ENCODE measurements at regions not wholly inside any gene's neighbourhood (a gene's known extent, or its start where the extent isn't known, plus 50 kb on each side); places are given as distances from the start of the nearest gene placed in this dataset.

DNA sequence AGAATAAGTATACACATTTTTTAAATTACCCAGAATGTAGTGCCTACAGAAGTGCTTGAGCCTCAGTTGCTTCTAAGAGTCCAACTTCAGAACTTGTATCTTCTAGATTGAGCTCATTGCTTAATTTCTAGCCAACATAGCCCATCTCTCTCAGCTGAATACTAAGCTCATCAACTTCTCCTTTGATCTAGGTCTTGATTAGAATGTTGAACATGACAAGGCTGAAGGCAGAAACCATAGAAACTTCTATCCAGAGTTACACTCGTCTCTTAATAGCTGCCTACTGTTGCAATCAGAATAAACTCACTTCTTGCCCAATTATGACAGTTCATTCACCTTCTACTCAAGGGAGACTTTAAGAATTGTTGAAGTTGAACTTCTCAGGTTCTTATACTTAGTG lies 327.3 kb upstream of the THBS1 start:
- H3K9ac ChIP-seq: no peak overlapping the region
- 75% methylated on average over 1 of the region's 1 CpG for WGBS (ENCODE audit: low lambda C conversion rate)
- no peaks in the 10 kb centered on the region; the same call in 1 of the 2 replicates for H3K79me2 ChIP-seq (ENCODE audit: insufficient read depth)
- POLR2A ChIA-PET: no interaction called here
- H4K20me1 ChIP-seq (ENCODE audit: insufficient read depth): no peaks in the 10 kb centered on the region
- TF ChIP-seq YY1 (IDR thresholded peaks at IDR 0.05; ENCODE audit: low read depth) (no peak), TCF12 (IDR thresholded peaks at IDR 0.05) (no peak), TEAD4 (IDR thresholded peaks at IDR 0.05; ENCODE audit: borderline replicate concordance, insufficient read depth) (no peak), USF2 (IDR thresholded peaks at IDR 0.05; ENCODE audit: borderline replicate concordance, low read depth, low read length) (no peak), RXRA (IDR thresholded peaks at IDR 0.05; ENCODE audit: borderline replicate concordance, low read depth) (no peak), MXI1 (IDR thresholded peaks at IDR 0.05; ENCODE audit: low read depth, low read length) (no peak), ELF1 (IDR thresholded peaks at IDR 0.05) (no peak), CHD2 (IDR thresholded peaks at IDR 0.05; ENCODE audit: low read length, partially characterized antibody) (no peak), EZH2phosphoT487 (IDR thresholded peaks at IDR 0.05; ENCODE audit: borderline replicate concordance, low read depth) (no peak), SMC3 (IDR thresholded peaks at IDR 0.05; ENCODE audit: low read depth, low read length) (no peak), SIN3A (IDR thresholded peaks at IDR 0.05; ENCODE audit: borderline replicate concordance, low read depth, low read length) (no peak)
- TF ChIP-seq, protein P1, sequence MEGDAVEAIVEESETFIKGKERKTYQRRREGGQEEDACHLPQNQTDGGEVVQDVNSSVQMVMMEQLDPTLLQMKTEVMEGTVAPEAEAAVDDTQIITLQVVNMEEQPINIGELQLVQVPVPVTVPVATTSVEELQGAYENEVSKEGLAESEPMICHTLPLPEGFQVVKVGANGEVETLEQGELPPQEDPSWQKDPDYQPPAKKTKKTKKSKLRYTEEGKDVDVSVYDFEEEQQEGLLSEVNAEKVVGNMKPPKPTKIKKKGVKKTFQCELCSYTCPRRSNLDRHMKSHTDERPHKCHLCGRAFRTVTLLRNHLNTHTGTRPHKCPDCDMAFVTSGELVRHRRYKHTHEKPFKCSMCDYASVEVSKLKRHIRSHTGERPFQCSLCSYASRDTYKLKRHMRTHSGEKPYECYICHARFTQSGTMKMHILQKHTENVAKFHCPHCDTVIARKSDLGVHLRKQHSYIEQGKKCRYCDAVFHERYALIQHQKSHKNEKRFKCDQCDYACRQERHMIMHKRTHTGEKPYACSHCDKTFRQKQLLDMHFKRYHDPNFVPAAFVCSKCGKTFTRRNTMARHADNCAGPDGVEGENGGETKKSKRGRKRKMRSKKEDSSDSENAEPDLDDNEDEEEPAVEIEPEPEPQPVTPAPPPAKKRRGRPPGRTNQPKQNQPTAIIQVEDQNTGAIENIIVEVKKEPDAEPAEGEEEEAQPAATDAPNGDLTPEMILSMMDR (IDR thresholded peaks at IDR 0.05): no peak
- TF ChIP-seq, protein P2, sequence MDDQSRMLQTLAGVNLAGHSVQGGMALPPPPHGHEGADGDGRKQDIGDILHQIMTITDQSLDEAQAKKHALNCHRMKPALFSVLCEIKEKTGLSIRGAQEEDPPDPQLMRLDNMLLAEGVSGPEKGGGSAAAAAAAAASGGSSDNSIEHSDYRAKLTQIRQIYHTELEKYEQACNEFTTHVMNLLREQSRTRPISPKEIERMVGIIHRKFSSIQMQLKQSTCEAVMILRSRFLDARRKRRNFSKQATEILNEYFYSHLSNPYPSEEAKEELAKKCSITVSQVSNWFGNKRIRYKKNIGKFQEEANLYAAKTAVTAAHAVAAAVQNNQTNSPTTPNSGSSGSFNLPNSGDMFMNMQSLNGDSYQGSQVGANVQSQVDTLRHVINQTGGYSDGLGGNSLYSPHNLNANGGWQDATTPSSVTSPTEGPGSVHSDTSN (IDR thresholded peaks at IDR 0.05): no peak
- no peak overlapping the region for H2AFZ ChIP-seq (ENCODE audit: low read depth)
- H3K4me1 ChIP-seq (ENCODE audit: control insufficient read depth in 1 of 2, insufficient read depth in 2 of 2, low read depth in 1 of 2, low read length in 1 of 2): peaks cover 0 to 24% of the 10 kb centered on the region in 2 experiments; a peak in 2 of 4 replicates
- H3K9me3 ChIP-seq: no peaks in the 10 kb centered on the region
- DNase-seq: no peak
- H3K4me3 ChIP-seq (ENCODE audit: low read depth in 2 of 2, low read length in 1 of 2): no peak overlapping the region
- no peaks in the 10 kb centered on the region for H3K27me3 ChIP-seq (ENCODE audit: insufficient read depth)
- H3K9me2 ChIP-seq: no peaks in the 10 kb centered on the region
- CTCF ChIA-PET: no interaction called here
- H3K4me2 ChIP-seq: no peak overlapping the region
- H3K27ac ChIP-seq (ENCODE audit: low read depth in 2 of 2, low read length in 1 of 2): no peak overlapping the region
- peaks cover 0 to 4% of the 10 kb centered on the region in 2 experiments for H3K36me3 ChIP-seq (replicated peaks in 1 of 2; ENCODE audit: control insufficient read depth in 1 of 2, insufficient read depth in 2 of 2, low read length in 1 of 2)
- peaks cover 29% of the 10 kb centered on the region for H3F3A ChIP-seq (replicated peaks; ENCODE audit: insufficient read depth)

- ChIA-PET POLR2A (no interaction called here), CTCF (no interaction called here)
- no peak for DNase-seq
Measured at GRCh38 chr15:39254181-39254580, 326.7 kb upstream of the THBS1 start.

More at GRCh38 chr15:39254181-39254580, 326.7 kb upstream of the THBS1 start:
- peaks cover 0 to 4% of the 10 kb centered on the region in 2 experiments for H3K36me3 ChIP-seq (replicated peaks in 1 of 2; ENCODE audit: control insufficient read depth in 1 of 2, insufficient read depth in 2 of 2, low read length in 1 of 2)
- no peaks in the 10 kb centered on the region for H3K9me3 ChIP-seq
- no peak overlapping the region for H3K4me3 ChIP-seq (ENCODE audit: low read depth in 2 of 2, low read length in 1 of 2)
- 96% methylated on average over 4 of the region's 4 CpGs for WGBS (ENCODE audit: low lambda C conversion rate)
- H3K27me3 ChIP-seq (ENCODE audit: insufficient read depth): no peaks in the 10 kb centered on the region
- H3K4me2 ChIP-seq: no peak overlapping the region
- no peaks in the 10 kb centered on the region; the same call in 1 of the 2 replicates for H3K79me2 ChIP-seq (ENCODE audit: insufficient read depth)
- H3K9me2 ChIP-seq: no peaks in the 10 kb centered on the region
- H4K20me1 ChIP-seq (ENCODE audit: insufficient read depth): no peaks in the 10 kb centered on the region
- no peak overlapping the region for H3K9ac ChIP-seq
- H3F3A ChIP-seq (replicated peaks; ENCODE audit: insufficient read depth): peaks cover 24% of the 10 kb centered on the region
- TF ChIP-seq USF2 (IDR thresholded peaks at IDR 0.05; ENCODE audit: borderline replicate concordance, low read depth, low read length): no peak
- no peak for TF ChIP-seq FOSL2 (IDR thresholded peaks at IDR 0.05; ENCODE audit: borderline replicate concordance, low read depth)
- TF ChIP-seq TAF1 (IDR thresholded peaks at IDR 0.05; ENCODE audit: borderline replicate concordance, low read depth, low read length): no peak
- no peak for TF ChIP-seq RXRA (IDR thresholded peaks at IDR 0.05; ENCODE audit: borderline replicate concordance, low read depth)
- no peak for TF ChIP-seq NRF1 (IDR thresholded peaks at IDR 0.05; ENCODE audit: low read depth, low read length)
- no peak for TF ChIP-seq RFX5 (IDR thresholded peaks at IDR 0.05; ENCODE audit: low read length)
- no peak for TF ChIP-seq EZH2phosphoT487 (IDR thresholded peaks at IDR 0.05; ENCODE audit: borderline replicate concordance, low read depth)
- no peak for TF ChIP-seq EP300 (IDR thresholded peaks at IDR 0.05; ENCODE audit: borderline replicate concordance in 1 of 2, low read depth in 1 of 2, low read length in 1 of 2)
- TF ChIP-seq, protein P2 (IDR thresholded peaks at IDR 0.05): no peak
- no peak for TF ChIP-seq YY1 (IDR thresholded peaks at IDR 0.05; ENCODE audit: low read depth)
- TF ChIP-seq FOXJ3 (CRISPR knock-in tag; IDR thresholded peaks at IDR 0.05): no peak
- no peak overlapping the region for H2AFZ ChIP-seq (ENCODE audit: low read depth)
- H3K27ac ChIP-seq (ENCODE audit: low read depth in 2 of 2, low read length in 1 of 2): no peak overlapping the region
- H3K4me1 ChIP-seq (ENCODE audit: control insufficient read depth in 1 of 2, insufficient read depth in 2 of 2, low read depth in 1 of 2, low read length in 1 of 2): peaks cover 0 to 22% of the 10 kb centered on the region in 2 experiments; a peak in 2 of 4 replicates

Data from SK-N-SH (cell line).